Pulmonary artery endothelial cell (primary cell): ENCODE measurements at regions not wholly inside any gene's neighbourhood (a gene's known extent, or its start where the extent isn't known, plus 50 kb on each side); places are given as distances from the start of the nearest gene placed in this dataset.

Experiments
- DNase-seq: peaks from one replicate; pipeline ENCODE4 v3.0.0-alpha.2; 2011; ENCODE audit warnings: low read depth, low spot score

GRCh38 chr16:65476448-65476955 lies 354.6 kb upstream of the CDH11 start:
- DNase-seq = no peak

- no peak for DNase-seq
Observed at GRCh38 chr16:65473699-65474098, 351.8 kb upstream of the CDH11 start.

DNA sequence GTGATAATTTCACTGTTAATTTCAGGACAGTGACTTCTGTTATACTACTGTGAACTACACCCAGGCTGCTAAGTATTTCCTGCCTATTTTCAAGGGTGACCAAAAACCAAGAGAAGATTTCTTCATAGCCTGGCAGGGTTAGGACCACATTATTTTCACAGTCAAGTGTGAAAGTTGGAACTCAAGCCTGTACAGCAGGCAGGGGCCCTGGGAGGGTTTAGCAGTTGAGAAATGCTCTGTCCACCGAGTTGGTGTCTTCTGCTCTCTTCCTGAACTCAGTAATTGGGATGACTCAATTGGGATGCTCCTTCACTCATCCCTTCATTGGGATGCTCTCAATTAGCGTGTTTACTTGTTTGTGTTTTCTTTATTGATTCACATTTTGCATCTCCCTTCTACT lies 347.3 kb upstream of the CDH11 start:
- DNase-seq = no peak

- no peak for DNase-seq
Observed at GRCh38 chr16:65468133-65468532, 346.3 kb upstream of the CDH11 start.

DNA sequence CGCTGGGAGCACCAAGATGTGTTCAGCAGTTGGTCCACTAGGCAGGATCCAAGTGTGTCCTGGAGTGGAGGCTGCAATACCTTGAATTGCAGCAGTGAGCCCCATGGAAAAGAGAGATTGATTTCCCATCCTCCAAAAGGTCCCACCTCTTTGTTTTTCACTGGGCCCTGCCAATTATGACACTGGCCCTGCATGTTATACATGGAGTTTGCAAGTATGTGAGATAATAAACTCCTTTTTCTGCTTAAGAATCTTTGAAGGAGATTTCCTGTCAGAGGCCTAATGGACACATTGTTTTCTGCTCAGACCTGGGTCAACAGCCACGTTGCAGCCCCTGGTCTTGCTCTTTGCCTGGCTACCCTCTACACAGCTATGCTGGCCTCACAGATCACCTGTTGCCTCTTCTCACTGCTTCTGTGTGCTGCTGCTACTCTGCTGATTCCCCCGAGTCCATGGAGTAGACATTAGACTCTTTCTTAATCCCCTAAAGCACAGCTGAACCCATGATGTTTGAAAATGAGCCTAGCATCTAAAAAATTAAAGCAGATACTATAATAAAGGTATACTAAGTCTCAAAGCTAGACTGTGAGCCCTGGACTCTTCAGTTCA lies 341.9 kb upstream of the CDH11 start:
- DNase-seq = no peak

DNA sequence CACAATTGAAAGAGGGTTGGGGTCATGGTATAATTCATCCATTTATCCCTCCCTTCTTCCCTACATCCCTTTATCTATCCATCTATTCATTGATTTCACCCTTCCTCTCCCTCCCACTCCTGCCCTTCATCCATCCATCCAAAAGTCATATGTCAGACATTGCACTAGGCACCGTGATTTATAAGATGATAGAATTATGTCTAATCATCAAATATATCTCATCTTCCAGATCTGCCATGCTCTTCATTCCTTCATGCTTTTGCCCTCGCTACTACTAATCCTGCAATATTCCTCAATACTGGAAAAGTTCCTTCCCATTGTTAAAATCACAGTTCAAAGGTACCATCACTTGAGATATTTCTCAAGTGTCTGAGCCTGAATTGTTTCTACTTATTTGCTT lies 335.2 kb upstream of the CDH11 start:
- no peak for DNase-seq

- no peak for DNase-seq
Observed at GRCh38 chr16:65455761-65456160, 333.9 kb upstream of the CDH11 start.

- DNase-seq = no peak
Observed at GRCh38 chr16:65453646-65454045, 331.8 kb upstream of the CDH11 start.

DNA sequence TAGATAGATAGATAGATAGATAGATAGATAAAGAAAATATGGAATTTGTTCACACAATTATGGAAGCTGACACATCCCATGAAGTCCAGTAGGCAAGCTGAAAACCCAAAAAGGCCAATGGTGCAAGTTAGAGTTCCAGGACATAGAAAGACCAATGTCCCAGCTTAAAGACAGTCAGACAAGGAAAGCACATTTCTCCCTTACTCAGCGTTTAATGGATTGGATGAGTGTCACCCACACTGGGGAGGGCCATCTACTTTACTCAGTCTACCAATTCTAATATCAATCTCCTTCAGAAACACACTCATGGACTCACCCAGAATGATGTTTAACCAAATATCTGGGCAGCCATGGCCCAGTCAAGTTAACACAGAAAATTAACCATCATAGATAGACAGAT lies 327.7 kb upstream of the CDH11 start:
- no peak for DNase-seq

GRCh38 chr16:65446427-65446826 lies 324.6 kb upstream of the CDH11 start:
- DNase-seq = no peak

DNA sequence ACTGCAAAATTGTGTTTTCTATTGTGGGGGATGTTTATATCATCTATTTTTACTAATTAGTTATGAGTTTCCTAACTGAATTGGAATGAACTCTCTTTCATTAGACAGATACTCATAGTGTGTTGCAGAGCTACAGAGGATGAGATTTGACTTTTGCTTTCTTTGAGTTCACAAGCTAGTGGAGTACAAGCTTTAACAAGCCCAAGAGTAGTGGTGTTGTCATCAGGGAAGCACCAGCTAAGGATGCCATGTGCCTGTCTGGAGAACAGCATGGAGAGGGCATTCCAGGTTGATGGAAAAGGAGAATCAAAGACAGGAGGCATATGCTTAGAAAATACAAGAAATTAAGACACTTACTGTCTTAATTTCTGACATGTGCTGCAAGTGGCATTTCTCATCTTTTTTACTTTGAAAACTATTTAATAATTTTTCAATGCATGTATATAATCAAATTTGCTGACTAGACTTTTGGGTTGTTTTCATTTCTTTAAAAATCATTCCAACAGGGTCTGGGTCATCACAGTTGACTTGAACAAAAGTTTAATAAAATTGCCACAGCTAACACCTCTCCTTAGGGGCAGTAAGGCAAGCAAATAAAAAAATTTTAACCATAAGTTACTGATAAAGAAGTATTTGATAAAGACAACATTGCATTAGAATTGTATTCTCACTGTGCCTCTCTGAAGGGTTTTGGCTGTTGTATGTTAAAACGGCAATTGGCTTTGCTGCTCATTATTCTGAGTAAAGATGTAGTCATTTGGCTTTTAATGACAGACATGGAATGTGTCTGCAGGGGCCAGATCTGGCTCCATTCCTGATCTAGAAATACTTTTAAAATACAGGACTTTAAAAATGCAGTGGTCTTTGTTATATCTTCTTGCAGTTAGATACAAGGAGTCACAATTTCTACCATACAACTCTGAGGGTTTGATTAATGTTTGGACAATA lies 323.7 kb upstream of the CDH11 start:
- no peak for DNase-seq

DNA sequence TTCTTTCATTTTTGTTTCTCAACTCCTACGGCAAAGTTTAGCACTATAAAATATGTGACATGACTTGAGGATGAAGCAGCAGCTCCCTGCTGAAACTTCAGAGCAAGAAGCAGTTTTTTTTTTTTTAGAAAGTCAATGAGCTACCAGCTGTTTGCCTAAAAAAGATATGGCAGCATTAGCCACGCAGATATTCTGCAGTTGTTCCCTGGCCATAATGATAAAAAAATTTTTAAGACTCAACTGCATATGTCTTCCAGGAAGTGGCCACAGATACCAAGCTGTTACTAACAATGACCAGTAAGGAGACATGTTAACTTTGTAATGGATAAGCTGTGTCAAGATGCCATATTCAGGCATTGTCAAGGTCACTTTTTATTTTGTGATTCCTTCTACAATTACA lies 319.6 kb upstream of the CDH11 start:
- no peak for DNase-seq

GRCh38 chr16:65429504-65430181 lies 307.8 kb upstream of the CDH11 start:
- DNase-seq = no peak

DNA sequence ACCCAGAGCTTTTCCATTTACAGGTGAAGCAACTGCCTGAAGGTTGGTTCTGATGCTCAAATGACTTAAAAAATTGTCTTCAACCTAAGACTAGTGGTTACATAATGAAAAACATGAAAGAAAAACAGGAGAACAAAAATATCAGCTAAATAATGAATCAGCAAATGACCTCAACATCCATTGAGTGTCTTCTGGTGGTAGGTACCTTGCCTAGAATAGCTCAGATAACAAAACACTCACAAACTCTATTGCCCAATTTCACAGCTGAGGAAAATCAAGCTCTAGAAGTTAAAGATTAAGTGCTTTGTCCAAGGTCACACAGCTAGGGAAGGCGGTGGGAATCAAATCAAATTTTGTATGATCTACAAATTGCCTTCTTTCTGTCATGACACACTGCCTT lies 304.6 kb upstream of the CDH11 start:
- DNase-seq = no peak

DNA sequence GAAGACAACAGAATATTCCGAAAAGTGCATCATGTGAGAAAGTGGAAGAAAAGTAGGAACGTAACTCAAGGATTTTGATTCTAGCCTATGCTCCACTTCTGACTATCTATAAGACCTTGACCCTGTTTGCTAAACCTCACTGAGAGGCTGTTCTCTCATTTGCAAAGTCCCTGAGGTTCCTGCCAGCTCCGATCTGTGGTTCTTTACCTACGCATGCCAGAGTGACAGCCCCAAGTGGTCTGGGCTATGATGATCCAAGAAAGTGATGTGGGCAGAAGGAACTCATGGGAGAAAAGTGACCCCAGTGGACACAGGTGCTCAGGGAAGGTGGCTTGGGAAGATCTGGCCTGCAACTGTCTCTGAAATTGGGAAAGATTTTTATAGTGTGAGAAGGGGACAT lies 301.1 kb upstream of the CDH11 start:
- no peak for DNase-seq

DNA sequence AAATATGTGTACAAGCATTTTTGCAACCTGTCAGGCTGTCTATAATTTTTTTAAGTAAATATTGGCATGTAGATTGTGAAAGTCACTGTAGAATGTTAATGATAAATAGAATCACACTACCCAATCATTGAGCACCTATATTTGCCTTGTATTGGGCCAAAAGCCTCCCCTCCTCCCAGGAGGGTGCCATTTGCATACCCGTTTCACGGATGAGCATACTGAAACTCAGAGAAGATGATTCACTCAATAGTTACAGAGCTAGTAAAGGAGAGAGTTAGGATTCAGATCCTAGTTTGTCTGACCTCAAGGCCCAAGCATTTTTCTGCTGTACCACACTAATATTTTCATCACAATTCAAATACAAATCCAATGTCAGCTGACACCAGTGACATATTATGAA lies 299.7 kb upstream of the CDH11 start:
- DNase-seq = no peak

DNA sequence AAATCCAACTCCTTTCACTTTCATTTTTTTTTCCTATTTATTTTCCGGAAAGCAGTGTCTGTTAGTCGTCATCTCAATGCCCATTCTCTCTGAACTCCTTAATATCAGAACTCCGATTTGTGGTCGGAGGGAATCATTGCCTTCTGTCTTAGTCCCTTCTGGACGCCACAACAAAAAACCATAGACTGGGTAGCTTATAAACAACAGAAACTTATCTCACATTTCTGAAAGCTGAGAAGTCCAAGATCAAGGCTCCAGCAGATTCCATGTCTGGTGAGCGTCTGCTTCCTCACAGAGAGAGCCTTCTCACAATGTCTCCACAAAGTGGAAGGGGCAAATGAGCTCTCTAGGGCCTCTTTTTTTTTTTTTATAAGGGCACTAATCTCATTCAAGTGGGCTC lies 296.6 kb upstream of the CDH11 start:
- no peak for DNase-seq

DNA sequence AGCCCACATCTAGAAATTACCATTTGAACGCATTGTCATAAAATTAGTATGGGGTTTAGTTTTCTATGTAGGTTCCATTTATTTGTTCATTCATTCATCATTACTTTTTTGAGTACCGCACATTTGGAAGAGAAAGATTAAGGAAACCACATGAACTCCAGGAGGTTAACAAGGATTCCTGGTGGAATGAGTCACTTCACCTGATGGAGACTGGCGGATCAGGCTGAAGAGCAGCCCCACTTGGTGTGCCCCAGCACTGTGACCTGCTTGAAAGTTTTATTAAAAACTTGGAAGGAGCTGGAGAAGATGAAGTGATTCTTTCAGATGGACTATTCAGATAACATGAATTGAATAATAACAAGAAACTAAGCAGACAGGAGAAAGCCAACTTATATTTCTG lies 293.6 kb upstream of the CDH11 start:
- DNase-seq = no peak

DNA sequence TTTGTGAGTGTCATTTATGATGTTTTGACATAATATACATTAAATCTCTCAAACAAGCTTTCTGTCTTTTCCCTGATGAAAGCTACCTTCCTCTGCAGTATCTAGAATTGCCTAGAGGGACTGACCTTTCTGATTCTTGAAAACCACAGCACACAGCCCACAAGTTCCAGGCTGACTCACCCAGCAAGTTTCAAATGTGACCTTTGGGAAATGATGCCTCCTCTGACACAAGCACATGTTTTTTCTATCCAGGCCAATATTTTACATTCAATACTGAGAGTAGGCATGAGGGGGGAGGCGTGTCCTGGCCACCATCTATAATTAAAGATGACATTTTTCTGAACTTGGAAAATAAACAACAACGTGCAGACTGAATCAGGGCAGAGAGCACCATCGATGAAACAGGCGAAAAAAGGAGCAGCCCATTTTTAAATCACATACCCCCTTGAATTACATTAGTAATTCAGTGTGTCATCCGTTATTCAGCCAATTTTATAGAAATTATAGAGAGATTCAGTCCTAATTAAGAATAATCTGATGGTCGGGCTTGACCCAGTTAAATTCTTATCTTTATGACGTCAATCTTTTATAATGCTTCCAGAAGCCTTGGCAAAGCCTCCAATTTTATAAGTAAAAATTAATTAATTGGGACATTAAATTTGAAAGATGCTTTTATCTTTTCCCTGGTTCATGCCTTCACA lies 292.6 kb upstream of the CDH11 start:
- DNase-seq = no peak

DNA sequence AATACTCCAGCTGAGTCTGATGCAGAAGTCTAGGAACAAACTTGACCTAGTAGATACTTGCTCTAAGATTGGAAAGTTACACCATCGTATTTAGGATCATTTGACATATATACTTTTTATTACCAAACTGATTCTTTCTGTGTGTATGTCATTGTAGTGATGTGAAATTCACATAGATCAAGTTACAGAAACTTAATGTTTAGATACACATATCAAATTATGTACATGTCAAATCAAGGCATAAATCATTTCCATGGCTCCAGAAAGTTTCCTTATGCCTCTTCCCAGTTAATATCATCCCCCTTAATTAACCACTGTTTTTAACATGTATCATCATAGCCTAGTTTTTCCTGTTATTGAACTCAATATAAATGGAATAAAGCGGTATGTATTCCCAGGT lies 292.0 kb upstream of the CDH11 start:
- no peak for DNase-seq

GRCh38 chr16:65410801-65411200 lies 288.9 kb upstream of the CDH11 start:
- no peak for DNase-seq

DNA sequence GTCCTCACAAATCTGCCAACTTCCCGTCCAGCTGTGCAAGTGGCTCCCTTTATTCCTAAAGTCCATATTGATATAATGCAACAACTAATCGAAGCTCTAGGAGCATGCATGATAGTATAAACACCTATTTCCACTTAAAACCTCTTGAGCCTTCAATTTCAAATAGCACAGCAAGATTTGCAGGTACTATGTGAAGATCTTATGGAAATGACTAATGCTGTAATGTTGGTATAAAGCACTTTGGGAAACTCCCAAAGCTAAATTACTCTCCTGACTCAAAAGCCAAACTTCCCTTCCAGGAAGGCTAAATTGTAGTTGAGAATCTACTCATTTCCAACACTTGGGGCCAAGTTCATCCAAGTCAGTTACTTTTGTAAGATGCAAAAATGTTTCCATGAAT lies 287.6 kb upstream of the CDH11 start:
- no peak for DNase-seq
